Astrocyte (in vitro differentiated cells and primary cell): ENCODE measurements at regions not wholly inside any gene's neighbourhood (a gene's known extent, or its start where the extent isn't known, plus 50 kb on each side); places are given as distances from the start of the nearest gene placed in this dataset.

ENCODE experiments used
- CTCF ChIP-seq: IDR thresholded peaks from 2 replicates; pipeline ENCODE4 v1.5.1; 2011; ENCODE audit warnings: low read depth, mild to moderate bottlenecking, inconsistent platforms, low read length, moderate library complexity; ENCODE audit not compliant: insufficient read depth
- EZH2 ChIP-seq: IDR thresholded peaks from 2 replicates; pipeline ENCODE4 v1.6.1; 2012; ENCODE audit warnings: mild to moderate bottlenecking, low read length, inconsistent platforms; ENCODE audit not compliant: insufficient read depth

GRCh38 chr5:92374859-92375258 lies 991.7 kb upstream of the ARRDC3 start:
- TF ChIP-seq CTCF (no peak), EZH2 (no peak)
